SK-N-MC (cell line): ENCODE measurements at regions not wholly inside any gene's neighbourhood (a gene's known extent, or its start where the extent isn't known, plus 50 kb on each side); places are given as distances from the start of the nearest gene placed in this dataset.

Experiments
- EZH2 ChIP-seq: fragments of 200-600 bp; sonication (generic); IDR thresholded peaks from one replicate; pipeline ENCODE4 v1.6.1; 2017; ENCODE audit warnings: antibody characterized with exemption
- FOXP2 ChIP-seq: optimal IDR thresholded peaks from 2 replicates; pipeline ENCODE3; 2011; ENCODE audit warnings: mild to moderate bottlenecking, moderate library complexity; ENCODE audit not compliant: insufficient read depth; ENCODE audit errors: extremely low read length, control extremely low read depth
- POLR2AphosphoS5 ChIP-seq: IDR thresholded peaks from 2 replicates; pipeline ENCODE4 v1.6.1; 2012; ENCODE audit warnings: mild to moderate bottlenecking, low read depth, low read length, borderline replicate concordance

GRCh38 chr2:145655165-145655765, 1135.3 kb upstream of the ZEB2 start:
- TF ChIP-seq EZH2 (no peak), POLR2AphosphoS5 (no peak), FOXP2 (no peak)
